Stimulated activated CD8-positive, alpha-beta memory T cell treated with anti-CD3 and anti-CD28 coated beads, Interleukin-2, amount 100 ng/mL, for 1 hour (primary cell): ENCODE measurements at regions not wholly inside any gene's neighbourhood (a gene's known extent, or its start where the extent isn't known, plus 50 kb on each side); places are given as distances from the start of the nearest gene placed in this dataset.

ENCODE experiments used
- DNase-seq, 2 donors: peaks; one replicate each; pipeline ENCODE4 v3.0.0-alpha.2; 2020; ENCODE audit warnings: low read depth in 2 of 2

DNA sequence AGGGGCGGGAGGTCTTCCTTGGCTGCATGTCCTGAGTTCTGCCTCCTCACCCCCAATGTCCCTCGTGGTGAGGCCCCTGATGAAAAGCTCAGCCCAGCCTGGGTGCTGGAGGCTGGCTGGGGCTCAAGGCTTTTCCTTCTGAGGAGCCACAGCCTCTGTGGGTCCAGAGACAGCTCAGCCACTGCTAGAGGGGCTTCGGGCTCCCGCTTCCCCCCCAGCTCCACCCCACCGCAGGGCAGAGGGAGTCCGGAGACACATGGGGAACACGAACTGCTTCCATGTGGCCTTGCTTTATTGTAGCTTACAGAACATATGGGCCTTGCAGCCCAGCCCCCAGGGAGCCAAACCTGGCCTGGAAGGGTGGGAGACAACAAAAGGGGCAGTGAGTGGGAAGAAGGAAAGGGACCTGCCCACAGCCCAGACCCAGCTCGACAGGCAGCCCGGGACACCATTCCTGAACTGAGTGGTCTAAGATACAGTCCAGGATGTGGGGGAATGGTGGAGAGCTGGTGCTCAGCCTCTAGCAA lies 89.9 kb upstream of the NKX1-1 start:
- DNase-seq = no peak

DNA sequence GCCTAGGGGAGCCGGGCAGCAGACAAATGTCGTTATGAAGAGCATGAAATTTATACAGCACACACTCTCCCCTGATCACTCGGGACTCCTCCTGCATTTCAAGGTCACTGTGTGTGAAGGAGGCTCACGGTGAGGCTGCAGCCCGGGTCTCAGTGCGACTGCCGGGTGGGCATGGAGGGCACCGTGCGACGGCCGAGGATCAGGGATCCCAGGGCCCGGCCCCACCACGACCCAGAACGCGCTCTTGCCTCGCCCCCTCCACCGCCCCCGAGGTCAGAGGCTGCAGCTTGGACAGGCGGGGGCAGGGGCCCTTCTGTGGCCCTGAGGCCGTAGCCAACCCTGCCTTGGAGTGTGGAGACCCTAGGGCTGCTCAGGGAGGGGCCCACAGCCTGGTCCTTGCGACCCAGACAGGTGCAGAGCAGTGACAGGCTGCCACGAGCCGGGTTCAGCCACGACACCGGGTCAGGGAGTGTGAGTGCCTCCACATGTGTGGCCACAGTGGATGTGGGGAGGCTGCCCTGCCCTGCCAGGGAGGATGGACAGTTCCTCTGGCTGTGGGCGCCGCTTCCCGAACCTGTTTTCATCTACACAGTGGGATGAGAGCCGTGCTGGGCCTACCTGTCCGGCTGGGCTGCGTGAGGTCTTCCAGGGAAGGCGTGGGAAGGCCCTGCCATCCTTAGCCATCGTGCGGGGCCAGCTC lies 89.3 kb upstream of the NKX1-1 start:
- no peak for DNase-seq

DNA sequence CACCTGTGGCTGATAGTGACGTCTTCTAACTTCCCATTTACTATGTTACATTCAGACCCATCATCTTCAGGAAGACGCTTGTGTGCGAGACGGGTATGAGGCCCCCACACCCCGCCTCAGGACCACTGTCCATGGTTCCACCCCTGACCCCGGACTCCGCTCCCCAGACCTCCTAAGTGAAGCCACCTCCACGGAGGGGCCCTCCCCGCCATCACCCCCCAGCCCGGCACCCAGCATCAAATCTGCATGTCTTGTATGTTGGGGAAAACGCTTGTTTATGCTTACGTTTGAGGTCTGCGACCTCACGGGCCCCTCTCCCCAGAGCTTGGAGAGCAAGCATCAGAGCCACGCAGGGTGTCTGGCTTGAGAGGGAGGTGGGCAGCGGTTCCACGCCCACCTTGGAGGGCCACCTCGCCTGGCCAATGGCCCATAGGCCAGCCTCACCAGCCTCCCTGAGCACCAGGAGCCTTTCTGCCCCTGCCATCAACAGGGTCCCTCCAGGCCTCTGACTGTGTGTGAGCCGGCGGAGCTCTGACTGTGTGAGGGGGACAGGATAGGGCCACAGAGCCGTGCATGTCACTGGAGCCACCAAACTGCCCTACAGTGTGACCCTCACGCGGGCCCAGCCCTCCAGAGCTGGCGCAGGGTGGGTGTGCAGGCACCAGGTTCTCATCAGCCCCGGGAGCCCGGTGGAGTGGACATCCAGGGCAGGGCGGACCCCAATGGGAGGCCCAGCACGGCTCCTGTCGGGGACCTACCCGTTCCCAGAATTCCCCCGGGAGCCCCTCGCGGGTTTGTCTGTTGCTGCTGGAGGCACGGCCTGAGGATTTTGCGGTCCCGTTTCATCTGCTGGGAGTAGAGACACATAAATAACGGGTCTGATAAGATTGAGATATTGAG lies 88.4 kb upstream of the NKX1-1 start:
- DNase-seq = no peak

GRCh38 chr4:1493540-1494287 lies 87.5 kb upstream of the NKX1-1 start:
- DNase-seq = no peak

DNA sequence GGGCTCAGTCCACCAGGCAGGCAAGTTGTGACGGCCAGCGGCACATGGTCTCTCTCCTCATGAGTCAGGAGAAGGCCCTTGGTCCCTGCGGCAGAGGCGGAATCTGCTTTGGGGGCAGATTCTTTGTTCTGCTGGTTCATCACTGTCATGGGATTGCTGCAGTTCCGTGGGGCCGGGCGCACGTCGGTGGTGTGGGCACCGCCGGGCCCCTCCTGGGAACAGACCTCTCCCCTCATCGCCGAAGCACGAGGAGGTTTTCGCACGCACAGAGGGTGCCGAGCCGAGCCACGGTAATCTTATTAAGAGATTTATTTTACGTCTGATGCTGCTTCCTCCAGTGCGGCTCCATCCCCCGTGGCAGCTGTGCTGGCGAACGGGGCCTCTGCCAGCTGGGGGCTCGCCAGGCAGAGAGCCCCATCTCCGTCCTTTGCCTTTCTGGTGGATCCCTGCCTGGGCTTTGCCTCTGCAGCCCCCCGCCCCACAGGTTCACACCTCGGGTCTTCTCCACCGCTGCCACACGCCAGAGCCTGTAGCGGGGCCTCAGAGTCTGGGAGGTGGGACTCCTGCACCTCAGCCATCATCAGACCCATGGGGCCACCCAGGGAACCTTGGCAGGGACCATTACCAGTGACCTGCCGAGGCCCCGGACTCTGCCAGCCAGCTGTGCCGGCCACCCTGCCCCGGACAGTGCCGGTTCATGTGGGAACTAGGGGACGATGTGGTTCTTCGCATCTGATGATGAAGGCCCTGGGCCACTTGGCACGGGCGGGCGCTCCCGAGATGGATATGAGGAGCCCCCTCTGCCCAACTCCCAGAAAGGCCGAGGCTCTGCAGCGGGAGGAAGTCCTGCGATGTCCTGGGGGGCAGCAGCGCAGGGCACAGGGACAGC lies 86.7 kb upstream of the NKX1-1 start:
- no peak for DNase-seq

DNA sequence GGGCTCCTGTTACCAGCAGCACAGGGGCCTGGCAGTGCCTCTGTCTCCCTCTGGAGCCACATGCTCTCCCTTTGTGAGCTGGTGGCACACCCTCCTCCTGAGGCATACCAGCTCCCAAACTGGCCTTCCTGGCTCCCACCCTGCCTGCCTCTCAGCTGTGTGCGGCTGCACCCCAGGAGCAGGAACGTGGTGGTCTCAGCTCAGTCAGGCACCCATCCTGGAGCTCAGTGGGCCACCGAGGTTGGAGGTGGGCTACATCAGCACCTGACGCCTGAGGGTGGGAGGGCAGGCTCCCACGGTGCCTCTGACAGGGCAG lies 85.9 kb upstream of the NKX1-1 start:
- no peak for DNase-seq

DNA sequence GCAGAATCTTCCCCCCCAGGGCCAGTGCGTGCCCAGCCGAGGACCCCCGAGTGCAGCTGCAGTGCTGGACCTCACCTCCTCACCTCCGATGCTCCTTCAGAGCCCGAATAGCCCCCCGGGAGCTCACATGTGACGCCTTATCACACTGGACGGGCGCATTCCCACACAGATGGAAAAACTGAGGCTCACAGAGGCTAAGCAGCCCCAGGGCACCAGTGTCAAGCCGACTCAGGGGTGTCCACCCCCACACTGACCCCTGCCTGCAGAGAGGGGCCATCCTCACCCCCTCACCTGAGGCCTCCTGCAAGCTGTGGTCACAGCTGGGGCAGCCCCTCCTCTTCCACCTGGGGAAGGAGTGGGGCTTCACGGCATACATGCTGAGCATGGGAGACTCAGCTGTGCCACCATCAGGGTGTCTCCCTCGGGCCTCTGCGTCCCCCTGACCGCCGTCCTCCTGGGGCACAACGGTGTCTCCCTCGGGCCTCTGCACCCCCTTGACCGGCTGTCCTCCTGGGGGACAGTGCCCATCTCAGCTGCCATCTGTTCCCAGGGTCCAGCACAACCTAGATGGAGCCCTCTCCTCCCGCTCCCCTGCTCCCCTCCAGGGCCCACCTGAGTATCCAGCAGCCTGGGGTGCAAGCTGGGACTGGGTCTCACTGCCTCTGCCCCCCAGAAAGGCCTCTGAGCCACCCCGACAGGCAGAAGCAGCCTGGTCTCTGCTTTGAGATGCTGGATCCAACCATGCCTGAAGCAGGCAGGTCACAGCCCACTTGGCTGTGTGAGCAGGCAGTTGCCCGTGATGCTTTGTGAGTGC lies 85.3 kb upstream of the NKX1-1 start:
- DNase-seq = no peak

GRCh38 chr4:1490654-1491327 lies 84.5 kb upstream of the NKX1-1 start:
- no peak for DNase-seq

GRCh38 chr4:1490011-1490653 lies 83.9 kb upstream of the NKX1-1 start:
- no peak for DNase-seq

DNA sequence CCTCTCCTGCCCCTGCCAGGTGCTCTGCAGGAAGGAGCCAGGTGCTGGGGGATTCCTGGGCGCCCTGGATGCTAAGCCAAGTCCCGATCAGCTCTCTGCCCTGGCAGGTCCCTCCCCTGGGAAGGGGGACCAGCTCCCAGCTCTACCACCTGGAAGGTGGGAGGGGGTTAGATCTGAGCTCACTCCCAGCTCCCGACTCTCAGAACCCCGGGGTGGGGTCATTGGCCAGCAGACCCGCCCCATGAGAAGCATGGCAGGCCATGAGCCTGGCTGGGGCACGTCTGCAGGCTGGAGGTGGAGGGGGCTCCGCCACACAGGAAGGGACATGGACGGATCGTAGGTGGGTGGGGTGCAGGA lies 83.4 kb upstream of the NKX1-1 start:
- no peak for DNase-seq

- no peak for DNase-seq
These were observed 82.8 kb upstream of the NKX1-1 start for GRCh38 chr4:1488831-1489638.

DNA sequence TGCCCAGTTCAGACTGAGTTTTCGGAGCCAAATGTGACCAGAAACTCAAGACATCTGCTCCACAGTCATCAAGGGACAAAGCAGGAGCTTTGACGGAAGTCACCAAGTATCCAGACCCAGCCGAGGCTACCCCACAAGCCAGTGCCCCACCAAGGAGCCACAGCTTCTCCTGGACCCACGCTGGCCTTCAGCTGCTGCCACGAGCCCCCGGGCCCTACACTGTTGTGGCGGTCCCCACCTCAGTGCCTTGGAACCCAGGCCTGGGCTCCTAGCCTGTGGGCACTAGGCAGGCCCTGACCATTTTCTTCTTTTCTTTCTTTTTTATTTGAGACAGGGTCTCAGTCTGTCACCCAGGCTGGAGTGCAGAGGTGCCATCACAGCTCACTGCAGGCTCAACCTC lies 82.1 kb upstream of the NKX1-1 start:
- DNase-seq = no peak

DNA sequence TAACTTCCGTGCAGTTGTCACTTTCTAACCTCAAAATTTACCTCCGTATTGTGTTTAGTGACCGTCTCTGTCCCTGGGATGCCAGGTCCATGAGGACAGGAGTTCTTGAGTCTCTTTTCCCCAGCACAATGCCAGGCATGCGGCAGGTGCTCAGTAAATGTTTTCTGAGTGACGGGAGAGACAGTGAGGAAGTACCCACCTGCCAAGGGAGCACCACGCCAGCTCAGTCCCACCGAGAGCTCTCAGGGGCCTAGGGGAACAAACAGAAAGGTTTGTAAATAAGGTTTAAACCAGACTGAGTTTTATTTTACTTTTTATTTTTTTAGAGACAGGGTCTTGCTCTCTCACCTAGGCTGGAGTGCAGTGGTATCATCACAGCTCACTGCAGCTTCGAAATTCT lies 81.5 kb upstream of the NKX1-1 start:
- no peak for DNase-seq

- DNase-seq = no peak
These were observed 80.9 kb upstream of the NKX1-1 start for GRCh38 chr4:1487106-1487505.

DNA sequence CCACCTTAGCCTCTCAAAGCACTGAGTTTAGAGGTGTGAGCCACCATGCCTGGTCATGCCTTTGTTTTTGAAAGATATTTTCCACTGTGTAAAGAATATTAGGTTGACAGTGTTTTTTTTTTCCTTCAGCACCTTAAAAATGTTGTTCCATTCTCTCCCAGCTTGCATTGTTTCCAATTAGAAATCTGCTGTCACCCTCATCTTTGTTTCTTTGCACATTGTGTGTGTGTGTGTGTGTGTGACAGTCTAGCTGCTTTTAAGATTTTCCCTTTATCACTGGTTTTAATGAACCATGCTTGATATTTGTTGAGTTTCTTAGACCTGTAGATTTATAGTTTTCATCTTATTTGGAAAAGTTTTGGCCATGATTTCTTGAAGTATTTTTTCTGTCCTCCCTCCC lies 79.0 kb upstream of the NKX1-1 start:
- DNase-seq = no peak

GRCh38 chr4:1480720-1481119 lies 74.5 kb upstream of the NKX1-1 start:
- no peak for DNase-seq

GRCh38 chr4:1479454-1479853 lies 73.2 kb upstream of the NKX1-1 start:
- DNase-seq = no peak

- DNase-seq = no peak
These were observed 72.6 kb upstream of the NKX1-1 start for GRCh38 chr4:1478766-1479355.
